CD4-positive, alpha-beta T cell treated with Interferon gamma for 1 hour (primary cell): ENCODE measurements at regions not wholly inside any gene's neighbourhood (a gene's known extent, or its start where the extent isn't known, plus 50 kb on each side); places are given as distances from the start of the nearest gene placed in this dataset.
A peak's percentile ranks its signal among the peaks of the same experiment; 100 is the strongest.
"Not testable (repeated sequence)": the region's sequence is repeated elsewhere in the genome, so short reads cannot be mapped to it uniquely, and the experiment has no call there.

Source experiments
- DNase-seq: peaks from one replicate; pipeline ENCODE4 v3.0.0-alpha.2; 2020

DNA sequence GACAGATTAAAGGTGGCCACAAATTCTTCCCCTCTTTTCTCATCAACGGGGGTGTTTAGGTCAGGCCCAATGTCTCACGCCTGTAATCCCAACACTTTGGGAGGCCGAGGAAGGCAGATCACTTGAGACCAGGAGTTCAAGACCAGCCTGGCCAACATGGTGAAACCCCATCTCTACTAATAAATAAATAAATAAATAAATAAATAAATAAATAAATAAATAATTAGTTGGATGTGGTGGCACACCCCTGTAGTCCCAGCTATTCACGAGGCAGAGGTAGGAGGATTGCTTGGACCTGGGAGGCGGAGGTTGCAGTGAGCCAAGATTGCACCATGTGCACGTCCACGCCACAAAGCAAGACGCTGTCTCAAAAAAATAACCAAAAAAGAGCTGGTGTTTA, 180.7 kb downstream of the FASLG start:
- DNase-seq, result not testable (repeated sequence)

DNA sequence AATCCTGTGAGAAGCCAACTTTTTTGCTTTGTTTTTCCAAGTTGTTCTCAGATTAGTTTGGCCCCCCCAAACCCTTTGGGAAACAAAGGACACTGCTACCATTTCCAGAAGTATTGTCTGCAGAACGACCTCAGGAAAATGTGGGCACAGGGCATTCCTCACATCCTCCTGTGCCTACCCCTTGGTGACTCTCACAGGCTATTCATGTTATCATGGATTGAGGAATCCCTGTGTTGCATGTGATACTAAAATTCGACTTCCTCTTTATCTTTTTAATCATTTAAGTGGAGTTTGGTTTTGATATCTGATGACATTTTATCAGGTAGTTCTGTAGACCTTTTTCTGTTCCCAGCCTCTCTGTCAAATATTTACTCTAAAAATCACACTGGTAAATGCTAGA, 184.5 kb downstream of the FASLG start:
- no peak for DNase-seq

DNA sequence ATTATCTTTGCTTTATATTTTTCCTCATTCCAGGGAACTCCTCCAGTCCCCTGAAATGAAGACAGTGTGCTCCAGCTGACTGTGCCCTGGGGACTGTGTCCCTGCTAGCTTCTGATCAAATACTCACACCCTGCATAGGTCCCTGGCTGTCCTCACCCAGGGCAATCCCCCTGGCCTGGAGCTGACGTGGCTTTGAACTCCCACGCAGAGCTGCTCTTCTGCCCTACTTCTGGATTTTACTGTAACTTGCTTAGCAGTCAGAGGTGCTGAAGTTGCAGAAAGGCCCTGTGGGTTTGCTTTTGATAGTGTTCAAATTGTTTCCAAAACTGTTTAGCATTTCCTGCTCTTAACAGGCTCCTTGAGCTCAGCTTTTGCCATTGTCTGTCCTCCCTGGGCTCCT, 186.5 kb downstream of the FASLG start:
- DNase-seq, result peak; percentile 26

DNA sequence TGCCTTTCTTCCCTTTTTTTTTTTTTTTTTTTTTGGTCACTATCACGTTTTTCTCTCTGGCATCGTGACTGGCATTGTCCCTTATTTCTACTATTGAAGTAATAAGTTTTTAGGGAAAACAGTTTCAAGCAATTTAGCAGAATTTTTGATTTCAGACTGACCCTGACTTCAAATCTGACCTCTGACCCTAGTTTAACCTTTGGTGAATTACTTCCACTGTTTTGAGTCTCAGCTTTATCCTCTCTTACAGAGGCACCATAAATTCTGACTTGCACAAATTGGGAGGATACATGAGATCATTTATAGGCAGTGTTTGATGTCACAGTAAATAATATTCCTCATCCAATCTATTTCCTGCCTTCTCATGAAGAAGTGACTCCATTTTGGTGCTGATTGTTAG, 187.0 kb downstream of the FASLG start:
- DNase-seq, result no peak

DNA sequence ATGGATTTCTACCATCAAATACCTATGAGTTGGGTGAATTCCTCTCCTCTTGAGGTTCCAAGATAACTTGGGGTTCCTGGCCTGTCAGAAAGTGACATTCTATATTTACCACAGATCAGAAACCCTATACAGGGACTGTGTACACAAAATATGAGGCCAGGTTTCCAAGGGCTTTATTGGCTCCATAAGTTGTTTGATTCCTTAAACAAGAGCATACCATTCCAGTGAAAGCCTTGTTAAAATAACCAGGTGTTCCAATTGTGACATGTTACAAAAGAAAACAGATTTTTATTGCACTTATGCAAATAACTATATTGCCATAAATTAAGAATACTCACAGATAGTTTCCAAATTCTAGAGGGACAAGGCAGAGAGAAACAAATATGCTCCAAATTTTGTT, 188.9 kb downstream of the FASLG start:
- not testable (repeated sequence) for DNase-seq

DNA sequence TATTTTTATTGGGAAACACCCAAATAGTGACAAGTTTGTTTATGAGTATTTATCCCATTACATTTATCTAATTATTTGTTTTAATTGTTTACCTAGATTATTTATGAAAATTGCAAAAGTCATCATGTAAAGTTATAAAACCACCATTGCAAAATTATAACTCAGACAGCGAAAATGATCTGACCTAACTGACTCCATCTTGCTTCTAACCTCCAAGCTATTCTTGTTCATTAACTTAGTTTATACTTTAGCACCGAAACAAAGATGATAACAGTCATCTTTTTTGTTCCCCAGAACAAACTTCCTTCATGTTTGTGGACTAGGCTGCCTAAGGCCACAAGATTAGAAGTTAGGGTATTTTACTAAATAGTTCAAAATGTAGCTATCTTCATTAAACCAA, 190.8 kb downstream of the FASLG start:
- DNase-seq, result no peak

DNA sequence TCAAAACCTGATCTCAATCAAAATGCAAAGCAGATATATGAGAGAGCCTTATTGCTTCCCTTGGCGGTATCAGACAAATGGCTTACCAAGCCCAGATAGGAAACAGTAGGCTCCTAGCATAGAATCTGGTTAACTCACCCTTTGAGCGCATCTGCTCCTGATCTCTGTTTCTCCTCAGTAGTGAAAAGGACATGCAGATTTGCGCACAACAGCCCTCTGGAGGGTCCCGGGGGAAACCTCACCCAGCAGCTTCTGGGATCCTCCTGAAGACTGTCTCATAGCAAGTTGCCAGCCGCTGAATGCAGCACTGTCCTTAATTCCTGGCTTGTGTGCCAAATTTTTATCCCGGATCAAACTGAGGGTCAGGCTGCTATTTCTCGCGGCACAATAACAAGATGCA, 192.2 kb downstream of the FASLG start:
- DNase-seq, result no peak

DNA sequence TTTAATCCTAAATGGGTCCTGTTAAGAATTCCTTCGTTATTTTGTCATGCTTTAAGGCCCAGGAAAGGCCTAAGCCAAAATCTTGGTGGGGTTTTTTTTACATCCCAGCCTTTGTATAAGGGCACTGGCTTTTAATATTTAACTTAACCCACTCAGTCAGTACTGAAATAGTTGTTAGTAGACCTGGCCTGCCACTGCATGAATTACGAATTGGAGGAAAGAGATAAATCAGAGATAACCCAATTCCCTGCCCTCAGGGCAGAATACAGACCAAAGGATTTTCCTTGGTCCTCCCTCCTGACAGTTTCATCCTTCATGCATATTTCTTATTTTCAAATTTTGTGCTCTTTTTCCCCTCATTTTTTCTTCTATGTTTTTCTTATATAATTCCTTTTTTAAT, 193.0 kb downstream of the FASLG start:
- no peak for DNase-seq

DNA sequence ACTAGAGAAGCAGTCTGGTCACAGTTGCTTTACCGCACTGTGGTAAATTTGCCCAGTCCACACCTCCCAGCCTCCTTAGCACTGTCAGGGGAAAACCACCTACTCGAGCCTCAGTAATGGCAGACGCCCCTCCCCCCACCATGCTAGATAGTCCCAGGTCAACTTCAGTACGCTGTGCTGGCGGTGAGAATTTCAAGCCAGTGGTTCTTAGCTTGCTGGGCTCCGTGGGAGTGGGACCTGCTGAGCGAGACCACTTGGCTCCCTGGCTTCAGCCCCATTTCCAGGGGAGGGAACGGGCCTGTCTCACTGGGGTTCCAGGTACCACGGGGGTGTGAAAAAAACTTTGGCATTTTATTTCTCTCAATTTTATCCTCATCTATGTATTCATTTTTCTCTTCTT, 194.8 kb downstream of the TNFSF18 start:
- DNase-seq, result not testable (repeated sequence)

DNA sequence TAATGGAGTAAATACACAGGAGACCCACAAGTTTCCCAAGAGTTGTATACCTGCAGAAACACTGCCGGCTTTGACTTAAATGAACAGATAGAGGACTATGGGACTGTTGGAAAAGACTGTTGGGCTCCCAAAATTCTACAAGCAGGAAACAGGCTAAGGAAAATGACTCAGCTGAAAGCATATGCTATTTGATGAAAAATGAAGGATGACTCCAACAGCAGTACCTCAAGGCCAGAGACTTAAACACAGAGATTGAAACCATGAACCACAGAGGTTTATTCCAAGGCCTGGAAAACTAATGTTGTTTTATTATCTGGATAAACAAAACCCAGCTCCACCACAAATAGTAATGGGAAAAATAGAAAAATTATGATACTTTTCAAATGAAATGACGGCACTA, 187.7 kb downstream of the TNFSF18 start:
- DNase-seq, result no peak

DNA sequence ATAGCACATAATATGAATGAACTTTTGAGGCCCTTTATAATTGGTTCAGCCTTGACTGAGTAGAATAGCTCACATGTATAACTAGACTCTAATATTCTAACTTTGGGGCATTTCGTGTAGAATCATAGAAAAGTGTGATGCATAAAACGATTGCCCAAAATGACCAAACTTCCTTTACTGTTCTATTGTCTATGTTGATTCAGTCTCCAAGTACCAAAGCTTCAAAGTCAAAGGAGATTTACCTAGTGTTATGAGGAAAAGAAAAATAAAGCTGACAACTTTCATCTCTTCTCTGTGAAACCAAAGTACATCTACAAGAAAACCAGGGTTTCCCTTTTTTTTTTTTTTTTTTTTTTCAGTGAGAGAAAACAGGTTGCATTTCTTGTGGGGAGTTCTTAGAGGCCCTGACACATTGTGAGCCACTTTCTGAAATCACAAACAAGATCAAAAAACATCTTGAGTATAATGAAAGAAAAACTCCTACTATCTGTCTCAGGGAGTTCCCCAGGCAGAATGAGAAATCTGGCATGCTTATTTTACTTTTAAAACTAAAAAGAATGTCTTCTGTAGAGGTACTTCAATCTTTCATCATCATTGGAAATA, 183.4 kb downstream of the TNFSF18 start:
- DNase-seq, result no peak

DNA sequence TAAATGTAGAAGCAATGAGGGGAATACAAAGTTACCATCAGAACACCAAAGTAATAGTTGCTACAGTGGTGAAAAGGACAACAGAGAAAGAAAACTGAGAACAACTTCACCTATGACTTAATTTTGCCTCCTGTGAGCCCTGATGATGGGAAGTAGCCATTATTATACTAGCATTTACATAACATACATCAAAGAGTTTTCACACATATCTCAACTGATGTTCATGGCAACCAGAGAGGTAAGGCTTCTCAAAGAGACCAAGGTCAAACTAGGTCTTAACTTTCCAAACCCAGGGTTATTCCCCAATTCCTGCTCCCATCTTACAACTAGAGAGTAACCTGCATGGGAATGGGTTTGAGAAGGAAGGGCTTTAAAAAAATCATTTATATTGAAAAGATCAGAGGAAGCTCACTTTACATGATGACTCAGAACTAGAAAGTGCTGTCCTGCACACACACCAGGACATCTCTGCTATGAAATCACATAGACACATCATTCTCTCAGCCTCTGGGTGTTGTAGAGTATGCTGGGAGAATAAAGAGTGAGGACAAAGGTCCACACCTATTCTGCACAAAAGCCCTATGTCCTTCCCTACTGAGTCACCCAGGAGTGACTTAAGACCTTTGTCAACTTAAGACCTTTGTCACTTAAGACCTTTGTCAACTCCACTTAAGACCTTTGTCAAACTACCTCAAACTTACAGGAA, 179.7 kb downstream of the TNFSF18 start:
- DNase-seq, result no peak

DNA sequence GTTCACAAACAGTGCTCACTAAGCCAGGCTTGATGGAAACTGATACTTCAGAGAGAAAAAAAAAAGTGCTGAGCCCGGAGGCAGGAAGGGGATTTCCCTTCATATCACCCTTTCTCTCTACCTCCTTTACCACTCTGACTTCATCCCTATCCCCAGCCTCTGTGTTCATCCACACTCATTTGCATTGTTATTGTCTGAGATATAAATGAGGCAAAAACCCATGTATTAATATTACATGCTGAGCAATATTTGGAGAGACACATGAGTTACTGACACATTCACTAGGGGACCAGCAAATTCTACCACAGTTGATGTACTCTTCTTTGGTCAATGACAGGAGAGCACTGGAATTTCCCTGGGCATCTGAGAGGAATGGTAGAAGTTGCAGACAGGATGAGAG, 175.8 kb downstream of the TNFSF18 start:
- DNase-seq, result no peak

DNA sequence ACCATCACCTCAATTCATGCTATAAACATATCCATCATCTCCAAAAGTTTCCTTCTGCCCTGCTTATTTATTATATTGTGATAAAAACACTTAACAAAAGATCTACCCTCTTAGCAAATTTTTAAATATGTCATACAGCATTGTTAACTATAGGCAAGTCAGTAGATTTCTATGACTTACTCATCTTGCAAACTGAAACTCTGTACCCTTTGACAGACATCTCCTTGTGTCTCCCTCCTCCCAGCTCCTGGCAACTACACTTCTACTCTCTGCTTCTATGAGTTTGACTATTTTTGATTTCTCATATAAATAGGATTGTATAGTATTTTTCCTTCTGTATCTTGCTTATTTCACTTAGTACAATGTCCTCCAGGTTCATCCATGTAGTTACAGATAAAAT, 174.8 kb downstream of the TNFSF18 start:
- no peak for DNase-seq

DNA sequence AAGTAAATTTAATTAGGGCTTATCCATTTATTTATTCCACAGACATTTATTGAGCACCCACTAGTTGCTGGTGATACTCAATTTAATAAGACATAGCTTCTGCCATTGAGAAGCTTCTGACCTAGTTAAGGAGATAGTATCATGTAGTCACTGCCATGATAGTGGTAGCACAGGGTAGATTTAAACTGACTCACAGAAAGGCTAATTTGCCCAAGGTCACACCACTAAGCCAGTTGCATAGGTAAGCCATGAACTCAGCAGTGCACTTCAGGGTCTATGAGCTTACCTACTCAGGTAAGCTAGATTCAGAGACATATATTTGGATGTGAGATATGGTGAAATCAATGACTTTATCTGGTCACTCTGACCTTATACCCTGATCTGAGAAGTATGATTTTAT, 168.4 kb downstream of the TNFSF18 start:
- DNase-seq, result no peak

DNA sequence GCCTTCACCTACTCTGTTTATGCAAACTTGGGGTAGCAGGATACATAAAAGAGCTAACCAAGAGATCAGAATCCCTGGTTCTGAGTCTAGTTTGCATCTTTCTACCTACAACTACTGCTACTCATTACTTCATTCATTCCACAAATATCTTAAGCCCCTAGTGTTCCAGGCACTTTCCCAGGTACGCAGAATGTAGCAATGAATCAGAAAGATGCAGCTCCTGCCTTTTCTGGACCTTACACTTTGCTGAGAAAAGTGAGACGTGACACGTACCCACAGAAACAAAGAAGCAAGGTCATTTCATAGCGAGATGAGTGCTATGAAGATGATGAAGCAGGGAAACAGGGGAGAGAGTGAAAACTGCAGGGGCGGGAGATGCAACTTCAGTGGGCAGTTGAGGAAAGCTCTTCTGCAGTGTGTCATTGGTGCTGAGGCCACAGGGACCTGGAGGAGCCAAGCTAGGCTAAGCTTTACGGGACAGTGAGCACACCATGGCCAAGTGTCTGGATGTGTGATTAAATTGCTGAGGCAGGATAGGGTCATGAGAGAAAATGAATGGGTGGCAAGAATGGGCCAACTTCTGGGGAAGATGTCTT, 167.9 kb downstream of the TNFSF18 start:
- no peak for DNase-seq

DNA sequence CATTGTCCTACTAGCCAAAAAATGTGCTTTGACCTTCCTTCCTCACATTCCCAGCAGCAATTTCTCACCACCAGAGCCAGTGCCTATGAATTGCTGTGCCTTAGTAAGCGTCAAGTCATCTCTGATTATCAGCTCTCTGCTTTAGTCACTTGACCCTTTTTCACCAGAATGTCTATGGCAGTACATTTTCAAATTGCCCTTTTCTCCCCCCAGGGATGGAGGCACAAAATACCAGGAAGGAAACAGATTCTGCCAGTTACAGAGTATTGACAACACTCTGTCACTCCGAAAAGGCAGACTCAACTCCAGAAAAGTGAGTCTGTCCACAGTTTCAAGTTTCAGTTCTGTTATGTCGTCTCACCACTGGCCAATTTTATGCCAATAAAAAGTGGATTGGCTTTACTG, 167.4 kb downstream of the TNFSF18 start:
- DNase-seq, result no peak

DNA sequence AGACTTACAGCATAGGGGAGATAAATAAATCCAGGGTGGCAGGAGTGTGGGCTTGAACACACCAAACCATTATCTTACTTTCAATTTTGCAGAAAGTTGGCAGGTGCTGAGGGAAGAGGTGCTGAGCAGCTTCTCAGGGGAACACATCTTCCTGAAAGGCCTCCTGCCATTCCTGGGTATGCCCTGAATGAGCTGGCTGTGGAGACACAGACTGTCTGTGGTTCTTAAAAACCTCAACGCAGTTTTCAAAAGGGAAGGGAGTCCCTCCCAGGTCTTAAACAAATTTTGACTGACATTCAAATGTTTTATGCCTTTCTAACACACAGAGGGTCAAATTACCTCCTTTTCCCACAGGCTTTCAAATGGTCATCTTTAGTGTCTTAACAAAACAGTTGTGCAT, 166.9 kb downstream of the TNFSF18 start:
- DNase-seq, result no peak

DNA sequence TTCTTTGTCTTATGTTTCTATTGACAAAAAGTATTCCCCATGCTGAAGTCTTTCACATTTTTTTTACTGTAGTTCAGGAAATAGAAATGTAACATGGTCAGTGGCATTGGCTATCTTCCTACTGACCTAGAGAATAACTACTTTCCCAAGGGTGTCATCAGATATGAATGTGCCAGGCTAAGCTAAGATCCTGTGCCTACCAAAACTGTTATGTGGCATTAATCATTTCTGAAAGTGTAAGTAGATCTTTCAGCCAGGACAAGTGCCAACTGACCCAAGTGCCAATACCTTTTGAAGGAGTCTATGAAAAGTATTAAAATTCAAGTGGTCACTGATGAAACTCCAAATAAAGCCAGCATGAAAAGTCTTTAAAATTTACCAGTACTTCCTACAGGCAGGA, 165.3 kb downstream of the TNFSF18 start:
- no peak for DNase-seq

DNA sequence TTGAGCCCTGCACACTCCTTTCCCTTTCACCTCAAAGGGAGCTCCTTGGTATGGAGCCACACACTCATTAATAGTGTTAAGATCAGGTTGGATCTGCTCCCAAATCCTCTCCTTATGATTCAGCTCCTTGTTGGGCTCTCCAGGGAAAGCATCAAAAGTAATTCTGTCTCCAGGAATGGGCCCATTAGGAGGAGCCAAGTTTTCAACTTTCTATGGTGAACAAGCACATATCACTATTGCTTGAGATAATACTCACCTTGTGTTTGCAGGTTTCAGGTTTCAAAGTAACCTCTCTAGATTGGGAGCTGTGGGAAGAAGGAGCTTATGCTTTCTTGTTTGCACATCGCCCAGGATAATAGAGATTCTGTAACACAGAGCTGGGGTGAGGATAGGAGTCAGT, 164.8 kb downstream of the TNFSF18 start:
- DNase-seq, result no peak

DNA sequence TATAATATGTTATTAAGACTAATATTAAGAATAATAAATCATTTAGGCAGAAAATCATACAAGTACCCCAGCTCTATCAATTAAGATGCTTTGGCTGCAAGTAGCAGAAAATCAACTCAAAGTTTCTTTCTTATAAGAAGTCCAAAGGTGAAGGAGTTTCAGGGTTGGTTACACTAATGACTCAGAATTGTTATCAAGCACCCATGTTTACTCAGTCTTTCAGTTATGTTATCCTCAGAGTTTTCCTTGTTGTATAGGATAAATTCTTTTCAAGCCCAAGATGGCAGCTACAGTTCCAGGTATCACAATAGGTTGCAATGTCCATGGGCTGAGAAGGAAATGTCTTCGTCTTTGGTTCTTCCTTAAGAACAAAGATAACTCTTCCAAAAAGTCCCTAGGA, 163.6 kb downstream of the TNFSF18 start:
- no peak for DNase-seq

DNA sequence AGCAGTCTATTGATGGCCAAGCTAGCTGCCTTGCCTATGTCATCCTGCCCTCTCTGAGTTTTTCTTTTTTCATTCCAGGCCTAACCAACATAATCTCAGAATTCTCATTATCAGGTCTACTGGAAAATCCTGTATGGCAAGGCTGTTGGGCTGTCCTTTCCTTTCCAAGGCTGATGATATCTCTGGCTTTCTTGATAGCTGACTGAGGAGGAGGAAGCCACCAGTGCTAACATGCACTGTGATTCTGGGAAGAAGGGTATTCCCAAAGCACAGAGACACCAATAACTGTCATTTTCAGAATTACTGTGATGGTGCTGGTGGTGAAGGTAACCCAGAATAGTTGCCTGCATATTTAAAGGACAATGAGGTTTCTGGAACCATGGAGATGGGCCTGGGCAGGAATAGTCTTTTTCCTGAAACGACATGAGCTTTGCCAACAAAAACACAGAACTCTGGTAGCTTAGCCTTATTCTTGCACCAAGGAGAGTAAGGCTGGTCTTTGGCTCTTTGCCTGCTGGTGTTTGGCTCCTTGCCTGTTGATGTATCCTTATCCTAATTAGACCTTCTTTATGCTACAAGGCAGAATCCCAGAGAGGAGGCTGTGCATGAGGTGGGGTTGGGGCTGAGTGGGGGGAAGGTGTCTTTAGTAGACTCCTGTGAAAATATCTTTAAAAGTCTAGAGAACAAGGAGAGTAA, 157.4 kb downstream of the TNFSF18 start:
- DNase-seq, result no peak

DNA sequence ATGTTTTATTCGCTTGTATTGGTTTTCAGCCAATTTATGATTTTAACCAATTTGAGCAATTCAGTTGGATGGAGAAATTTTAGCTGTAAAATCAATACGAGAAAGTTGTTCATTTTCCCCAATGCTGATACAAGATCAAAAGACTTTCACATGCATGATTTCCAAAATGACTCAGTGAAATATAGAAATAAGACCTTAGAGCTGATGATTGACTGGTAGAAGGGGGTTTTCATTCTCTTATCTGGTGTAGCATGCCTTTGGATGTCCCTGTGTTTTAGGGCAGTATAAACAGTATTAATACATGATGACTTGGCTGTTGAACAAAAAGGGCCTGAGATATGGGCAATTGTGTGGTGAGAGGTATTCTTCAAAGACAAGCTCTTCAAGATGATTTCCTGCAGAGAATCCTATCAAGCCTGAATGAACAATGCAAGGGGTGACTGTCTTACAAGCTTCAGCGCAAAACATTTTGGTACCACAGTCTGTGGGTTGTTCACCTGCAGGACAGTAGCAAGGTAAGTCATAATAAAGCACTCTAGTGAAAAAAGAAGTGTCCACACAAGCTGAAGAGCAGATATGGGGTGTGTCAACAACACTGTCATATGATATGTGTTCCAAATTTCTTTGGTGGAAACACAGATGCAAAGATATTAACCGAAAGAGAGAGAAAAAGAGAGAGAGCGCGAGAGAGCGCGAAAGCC, 156.2 kb downstream of the TNFSF18 start:
- DNase-seq, result no peak
